H9 (cell line): ENCODE measurements at regions not wholly inside any gene's neighbourhood (a gene's known extent, or its start where the extent isn't known, plus 50 kb on each side); places are given as distances from the start of the nearest gene placed in this dataset.

Experiments
- DNase-seq: peaks from one replicate; pipeline ENCODE4 v3.0.0-alpha.2; 2017
- H2AFZ ChIP-seq: one replicate; pipeline ENCODE4 v1.6.1; 2013; ENCODE audit warnings: mild to moderate bottlenecking, low read length, control low read depth, moderate library complexity
- H2AK5ac ChIP-seq: 2 replicates; pipeline ENCODE4 v1.6.1; 2013; ENCODE audit warnings: low read length, control low read depth, mixed read lengths; ENCODE audit not compliant: insufficient read length
- H2BK120ac ChIP-seq: one replicate; pipeline ENCODE4 v1.6.1; 2013; ENCODE audit warnings: low read depth, mild to moderate bottlenecking, low read length, control low read depth, inconsistent platforms; ENCODE audit not compliant: poor library complexity, severe bottlenecking
- H2BK12ac ChIP-seq: 2 replicates; pipeline ENCODE4 v1.6.1; 2013; ENCODE audit warnings: low read length, control low read depth, mixed read lengths, low read depth; ENCODE audit not compliant: insufficient read length
- H2BK15ac ChIP-seq: 2 replicates; pipeline ENCODE4 v1.6.1; 2013; ENCODE audit warnings: low read depth, low read length, control low read depth
- H2BK20ac ChIP-seq: one replicate; pipeline ENCODE4 v1.6.1; 2013; ENCODE audit warnings: low read depth, mild to moderate bottlenecking, low read length, control low read depth, inconsistent platforms; ENCODE audit not compliant: poor library complexity, severe bottlenecking
- H2BK5ac ChIP-seq: 2 replicates; pipeline ENCODE4 v1.6.1; 2013; ENCODE audit warnings: low read length, control low read depth, mixed read lengths; ENCODE audit not compliant: insufficient read length
- H3K14ac ChIP-seq: 2 replicates; pipeline ENCODE4 v1.6.1; 2013; ENCODE audit warnings: low read length, control low read depth; ENCODE audit not compliant: insufficient read depth
- H3K18ac ChIP-seq: 2 replicates; pipeline ENCODE4 v1.6.1; 2013; ENCODE audit warnings: low read depth, mild to moderate bottlenecking, mixed read lengths, low read length, control low read depth; ENCODE audit not compliant: insufficient read length
- H3K23ac ChIP-seq: 2 replicates; pipeline ENCODE4 v1.6.1; 2013; ENCODE audit warnings: low read length, control low read depth, mixed read lengths, low read depth; ENCODE audit not compliant: insufficient read length
- H3K23me2 ChIP-seq: 2 replicates; pipeline ENCODE4 v1.6.1; 2013; ENCODE audit warnings: low read depth, mild to moderate bottlenecking, mixed read lengths, low read length, control low read depth; ENCODE audit not compliant: insufficient read length, poor library complexity, severe bottlenecking
- H3K27ac ChIP-seq: 2 replicates; pipeline ENCODE4 v1.5.1; 2013; ENCODE audit warnings: low read length, control low read depth, mixed read lengths, low read depth; ENCODE audit not compliant: insufficient read length
- H3K27me3 ChIP-seq: 2 replicates; pipeline ENCODE4 v1.6.1; 2013; ENCODE audit warnings: low read length, control low read depth, inconsistent platforms; ENCODE audit not compliant: insufficient read depth
- H3K4ac ChIP-seq: 2 replicates; pipeline ENCODE4 v1.6.1; 2013; ENCODE audit warnings: low read depth, mild to moderate bottlenecking, control low read depth, inconsistent platforms, low read length, moderate library complexity
- H3K4me1 ChIP-seq: 2 replicates; pipeline ENCODE4 v1.6.1; 2013; ENCODE audit warnings: low read length, control low read depth, inconsistent platforms; ENCODE audit not compliant: insufficient read depth
- H3K4me2 ChIP-seq: 2 replicates; pipeline ENCODE4 v1.6.1; 2013; ENCODE audit warnings: low read length, control low read depth, mixed read lengths; ENCODE audit not compliant: insufficient read length, insufficient read depth
- H3K56ac ChIP-seq: 2 replicates; pipeline ENCODE4 v1.6.1; 2013; ENCODE audit warnings: low read depth, mild to moderate bottlenecking, mixed read lengths, low read length, control low read depth; ENCODE audit not compliant: insufficient read length
- H3K79me1 ChIP-seq: 2 replicates; pipeline ENCODE4 v1.6.1; 2013; ENCODE audit warnings: low read depth, mild to moderate bottlenecking, moderate library complexity, low read length, control low read depth, inconsistent platforms; ENCODE audit not compliant: insufficient read depth, poor library complexity, severe bottlenecking
- H3K79me2 ChIP-seq: 2 replicates; pipeline ENCODE4 v1.6.1; 2013; ENCODE audit warnings: low read length, control low read depth, inconsistent platforms; ENCODE audit not compliant: insufficient read depth
- H3K9ac ChIP-seq: 2 replicates; pipeline ENCODE4 v1.6.1; 2013; ENCODE audit warnings: low read length, control low read depth, mixed read lengths; ENCODE audit not compliant: insufficient read length; ENCODE audit errors: extremely low read depth
- H3K9me3 ChIP-seq: one replicate; pipeline ENCODE4 v1.6.1; 2013; ENCODE audit warnings: low read depth, low read length, inconsistent platforms; ENCODE audit not compliant: control insufficient read depth
- H3T11ph ChIP-seq: one replicate; pipeline ENCODE4 v1.6.1; 2013; ENCODE audit warnings: mild to moderate bottlenecking, low read length, control low read depth, inconsistent platforms
- H4K20me1 ChIP-seq: one replicate; pipeline ENCODE4 v1.6.1; 2013; ENCODE audit not compliant: control insufficient read depth, insufficient read length, insufficient read depth
- H4K5ac ChIP-seq: 2 replicates; pipeline ENCODE4 v1.6.1; 2013; ENCODE audit warnings: low read depth, mild to moderate bottlenecking, mixed read lengths, low read length, control low read depth; ENCODE audit not compliant: insufficient read length
- H4K8ac ChIP-seq: replicated peaks from 2 replicates; pipeline ENCODE4 v1.6.1; 2013; ENCODE audit warnings: low read length, control low read depth, mixed read lengths, low read depth; ENCODE audit not compliant: insufficient read length
- H4K91ac ChIP-seq: 2 replicates; pipeline ENCODE4 v1.6.1; 2013; ENCODE audit warnings: low read depth, mild to moderate bottlenecking, moderate library complexity, mixed read lengths, low read length, control low read depth; ENCODE audit not compliant: insufficient read length
- H3K27ac Mint-ChIP-seq, 3 experiments: 2 replicates in 2 of 3; 3 replicates in 1 of 3; pipeline ENCODE4 v1.8.0; 2020 to 2021; ENCODE audit warnings: mixed read lengths in 3 of 3, mild to moderate bottlenecking in 1 of 3, moderate library complexity in 1 of 3
- H3K27me3 Mint-ChIP-seq: 2 replicates; pipeline ENCODE4 v1.8.0; 2021; ENCODE audit warnings: low read depth, mild to moderate bottlenecking, moderate library complexity, mixed read lengths
- H3K36me3 Mint-ChIP-seq, 3 experiments: 2 replicates in 2 of 3; 3 replicates in 1 of 3; pipeline ENCODE4 v1.8.0; 2020 to 2021; ENCODE audit warnings: low read depth in 3 of 3, mixed read lengths in 3 of 3; ENCODE audit not compliant: insufficient read depth in 1 of 3
- H3K4me1 Mint-ChIP-seq, 2 experiments: 2 replicates each; pipeline ENCODE4 v1.8.0; 2020; ENCODE audit warnings: mixed read lengths in 2 of 2
- H3K4me3 Mint-ChIP-seq, 2 experiments: 2 replicates in 1 of 2; 3 replicates in 1 of 2; pipeline ENCODE4 v1.8.0; 2020 to 2021; ENCODE audit warnings: mild to moderate bottlenecking in 2 of 2, mixed read lengths in 2 of 2, moderate library complexity in 1 of 2
- H3K9me3 Mint-ChIP-seq, 2 experiments: 2 replicates in 1 of 2; 3 replicates in 1 of 2; pipeline ENCODE4 v1.8.0; 2020; ENCODE audit warnings: mild to moderate bottlenecking in 2 of 2, mixed read lengths in 2 of 2, moderate library complexity in 1 of 2
- CTCF ChIP-seq: fragments of 200-600 bp; sonication (generic); conservative IDR thresholded peaks from 3 replicates; pipeline ENCODE4 v1.8.0; 2021; ENCODE audit warnings: antibody characterized with exemption, mild to moderate bottlenecking
- WGBS: extraction: QIAGEN DNeasy Blood & Tissue Kit; methylation state at CpG from one replicate; pipeline ENCODE4 v1.1.7; 2013; ENCODE audit warnings: missing lambda C conversion rate, low lambda C conversion rate, mixed read lengths; ENCODE audit not compliant: insufficient read length; ENCODE audit errors: extremely low coverage; 5-methylcytosine and 5-hydroxymethylcytosine counted together

GRCh38 chr6:4258733-4259132 is 123.4 kb upstream of the ECI2 start:
- no peaks in the 10 kb centered on the region for H3K9me3 ChIP-seq
- H2BK120ac ChIP-seq, result no peak overlapping the region
- no peak overlapping the region for H2BK5ac ChIP-seq
- H3K4ac ChIP-seq, result no peak overlapping the region
- no peak overlapping the region for H4K91ac ChIP-seq
- H3T11ph ChIP-seq, result no peak overlapping the region
- no peak overlapping the region for H2AK5ac ChIP-seq
- no peak overlapping the region for H2BK20ac ChIP-seq
- H3K4me2 ChIP-seq, result no peak overlapping the region
- no peaks in the 10 kb centered on the region for H3K23me2 ChIP-seq
- H4K5ac ChIP-seq, result no peak overlapping the region
- Mint-ChIP-seq H3K4me3 (no peak overlapping the region), H3K27me3 (no peaks in the 10 kb centered on the region; the same call in 1 of the 2 replicates), H3K9me3 (no peaks in the 10 kb centered on the region), H3K27ac (no peak overlapping the region), H3K36me3 (no peaks in the 10 kb centered on the region), H3K4me1 (peaks cover 0 to 4% of the 10 kb centered on the region in 2 experiments; a peak in 1 of 4 replicates)
- no peaks in the 10 kb centered on the region for H3K79me2 ChIP-seq
- no peaks in the 10 kb centered on the region for H3K79me1 ChIP-seq
- no peaks in the 10 kb centered on the region for H4K20me1 ChIP-seq
- H3K27ac ChIP-seq, result no peak overlapping the region
- WGBS, result no CpG with 5 or more reads among the region's 5 CpGs
- no peak overlapping the region for H4K8ac ChIP-seq
- H3K4me1 ChIP-seq, result no peaks in the 10 kb centered on the region
- no peak overlapping the region for H3K23ac ChIP-seq
- no peak overlapping the region for H2BK15ac ChIP-seq
- no peaks in the 10 kb centered on the region for H3K27me3 ChIP-seq
- H3K56ac ChIP-seq, result no peak overlapping the region
- no peak overlapping the region for H2AFZ ChIP-seq
- no peak overlapping the region for H2BK12ac ChIP-seq
- TF ChIP-seq CTCF, result no peak
- no peak overlapping the region for H3K14ac ChIP-seq
- no peak overlapping the region for H3K9ac ChIP-seq
- H3K18ac ChIP-seq, result no peak overlapping the region
- DNase-seq, result no peak
